AG09309 (cell line): ENCODE measurements at regions not wholly inside any gene's neighbourhood (a gene's known extent, or its start where the extent isn't known, plus 50 kb on each side); places are given as distances from the start of the nearest gene placed in this dataset.
"Not testable (repeated sequence)": the region's sequence is repeated elsewhere in the genome, so short reads cannot be mapped to it uniquely, and the experiment has no call there.

ENCODE experiments used
- DNase-seq: peaks from one replicate; pipeline ENCODE4 v3.0.0-alpha.2; 2010; ENCODE audit warnings: low read depth
- H3K4me3 ChIP-seq: 2 replicates; pipeline ENCODE4 v1.5.1; 2011; ENCODE audit warnings: mild to moderate bottlenecking, low read depth, low read length, moderate library complexity; ENCODE audit not compliant: control insufficient read depth
- CTCF ChIP-seq: IDR thresholded peaks from 2 replicates; pipeline ENCODE4 v1.5.1; 2011; ENCODE audit warnings: mild to moderate bottlenecking, low read depth, low read length, inconsistent platforms; ENCODE audit not compliant: insufficient read depth, control insufficient read depth; ENCODE audit errors: missing control alignments

GRCh38 chrX:73390628-73391567 lies 56.0 kb upstream of the CDX4 start:
- TF ChIP-seq CTCF, result no peak
- H3K4me3 ChIP-seq, result no peak overlapping the region
- DNase-seq, result no peak

- no peak overlapping the region for H3K4me3 ChIP-seq
- no peak for TF ChIP-seq CTCF
- DNase-seq, result no peak
Observed at GRCh38 chrX:73366696-73367095, 80.2 kb upstream of the CDX4 start.

GRCh38 chrX:73357294-73357693 lies 89.6 kb upstream of the CDX4 start:
- DNase-seq, H3K4me3 ChIP-seq: not testable (repeated sequence)

GRCh38 chrX:73348977-73349376 lies 97.9 kb upstream of the CDX4 start:
- DNase-seq, result no peak
- no peak overlapping the region for H3K4me3 ChIP-seq
- no peak for TF ChIP-seq CTCF

- no peak overlapping the region for H3K4me3 ChIP-seq
- DNase-seq, result no peak
- no peak for TF ChIP-seq CTCF
Observed at GRCh38 chrX:73337366-73337765, 109.5 kb upstream of the CDX4 start.

GRCh38 chrX:73289039-73289438 lies 74.4 kb upstream of the NAP1L2 start:
- DNase-seq, result no peak
- H3K4me3 ChIP-seq, result no peak overlapping the region
- TF ChIP-seq CTCF, result peak; percentile 19

GRCh38 chrX:73270753-73271152 lies 56.1 kb upstream of the NAP1L2 start:
- no peak for TF ChIP-seq CTCF
- H3K4me3 ChIP-seq, result no peak overlapping the region

More at GRCh38 chrX:73270753-73271152, 56.1 kb upstream of the NAP1L2 start:
- DNase-seq, result no peak
